Activated CD4-positive, alpha-beta T cell treated with anti-CD3 and anti-CD28 coated beads, Interleukin-2, amount 10 ng/mL, durations not matched to agents 24 days and 14 days (primary cell): ENCODE measurements at regions not wholly inside any gene's neighbourhood (a gene's known extent, or its start where the extent isn't known, plus 50 kb on each side); places are given as distances from the start of the nearest gene placed in this dataset.
A peak's percentile ranks its signal among the peaks of the same experiment; 100 is the strongest.

Experiments used
- DNase-seq: peaks from one replicate; pipeline ENCODE4 v3.0.0; 2022
- H3K27ac Mint-ChIP-seq: one replicate; pipeline ENCODE4 v1.8.0; 2022; ENCODE audit warnings: mild to moderate bottlenecking, mixed read lengths
- H3K27me3 Mint-ChIP-seq: one replicate; pipeline ENCODE4 v1.8.0; 2022; ENCODE audit warnings: mixed read lengths
- H3K36me3 Mint-ChIP-seq: one replicate; pipeline ENCODE4 v1.8.0; 2022; ENCODE audit warnings: low read depth, mild to moderate bottlenecking, mixed read lengths
- H3K4me1 Mint-ChIP-seq: one replicate; pipeline ENCODE4 v1.8.0; 2021; ENCODE audit warnings: mixed read lengths
- H3K4me3 Mint-ChIP-seq: one replicate; pipeline ENCODE4 v1.8.0; 2022; ENCODE audit warnings: mild to moderate bottlenecking, moderate library complexity, mixed read lengths
- H3K9me3 Mint-ChIP-seq: one replicate; pipeline ENCODE4 v1.8.0; 2021; ENCODE audit warnings: mixed read lengths
- intact Hi-C: fragments of 100-400 bp; cut with micrococcal nuclease; formaldehyde crosslinking; loops from one replicate; pipeline ENCODE4 v1.15.1; 2023

GRCh38 chr19:32199501-32200040 lies 145.8 kb upstream of the ZNF507 start:
- no peak overlapping the region for H3K4me3 Mint-ChIP-seq
- no peak for DNase-seq
- H3K27me3 Mint-ChIP-seq, result no peaks in the 10 kb centered on the region
- no peak overlapping the region for H3K27ac Mint-ChIP-seq
- H3K36me3 Mint-ChIP-seq, result no peaks in the 10 kb centered on the region
- no peaks in the 10 kb centered on the region for H3K9me3 Mint-ChIP-seq
- intact Hi-C loops, result no loop called here
- H3K4me1 Mint-ChIP-seq, result peaks cover 7% of the 10 kb centered on the region

- no peaks in the 10 kb centered on the region for H3K36me3 Mint-ChIP-seq
- H3K4me3 Mint-ChIP-seq, result no peak overlapping the region
- intact Hi-C loops, result no loop called here
- peaks cover 7% of the 10 kb centered on the region for H3K4me1 Mint-ChIP-seq
- no peaks in the 10 kb centered on the region for H3K27me3 Mint-ChIP-seq
- no peak for DNase-seq
- no peaks in the 10 kb centered on the region for H3K9me3 Mint-ChIP-seq
- no peak overlapping the region for H3K27ac Mint-ChIP-seq
These were observed 144.9 kb upstream of the ZNF507 start for GRCh38 chr19:32200312-32201038.

DNA sequence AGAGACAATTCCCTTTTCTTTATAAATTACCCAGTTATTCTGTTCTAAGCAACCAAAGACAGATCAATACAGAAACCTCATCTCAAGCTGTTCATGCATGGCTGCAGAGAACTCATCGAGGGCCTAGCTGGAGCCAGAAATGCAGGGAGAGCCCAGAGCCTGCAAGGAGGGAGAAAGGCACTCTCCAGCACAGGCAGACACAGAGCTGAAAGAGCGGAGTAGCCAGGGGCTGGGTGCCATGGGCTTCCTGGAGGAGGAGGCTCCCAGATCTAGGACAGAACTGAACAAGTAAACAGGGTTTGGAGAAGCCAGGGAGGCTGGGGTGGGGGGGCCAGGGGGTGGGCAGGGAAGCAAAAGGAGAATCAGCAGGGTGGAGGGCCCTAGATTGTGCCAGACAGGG lies 144.2 kb upstream of the ZNF507 start:
- DNase-seq, result no peak
- Mint-ChIP-seq H3K36me3 (no peaks in the 10 kb centered on the region), H3K27me3 (no peaks in the 10 kb centered on the region), H3K9me3 (no peaks in the 10 kb centered on the region), H3K4me3 (no peak overlapping the region), H3K27ac (no peak overlapping the region), H3K4me1 (peaks cover 7% of the 10 kb centered on the region)
- intact Hi-C loops, result no loop called here

- Mint-ChIP-seq H3K27ac (no peak overlapping the region), H3K27me3 (no peaks in the 10 kb centered on the region), H3K4me3 (no peak overlapping the region), H3K4me1 (peaks cover 7% of the 10 kb centered on the region), H3K36me3 (no peaks in the 10 kb centered on the region), H3K9me3 (no peaks in the 10 kb centered on the region)
- intact Hi-C loops, result no loop called here
- DNase-seq, result peak; percentile 59
These were observed 143.8 kb upstream of the ZNF507 start for GRCh38 chr19:32201636-32202051.

GRCh38 chr19:32202244-32202643 lies 143.2 kb upstream of the ZNF507 start:
- intact Hi-C loops, result no loop called here
- Mint-ChIP-seq H3K27me3 (no peaks in the 10 kb centered on the region), H3K4me1 (peaks cover 7% of the 10 kb centered on the region)

DNA sequence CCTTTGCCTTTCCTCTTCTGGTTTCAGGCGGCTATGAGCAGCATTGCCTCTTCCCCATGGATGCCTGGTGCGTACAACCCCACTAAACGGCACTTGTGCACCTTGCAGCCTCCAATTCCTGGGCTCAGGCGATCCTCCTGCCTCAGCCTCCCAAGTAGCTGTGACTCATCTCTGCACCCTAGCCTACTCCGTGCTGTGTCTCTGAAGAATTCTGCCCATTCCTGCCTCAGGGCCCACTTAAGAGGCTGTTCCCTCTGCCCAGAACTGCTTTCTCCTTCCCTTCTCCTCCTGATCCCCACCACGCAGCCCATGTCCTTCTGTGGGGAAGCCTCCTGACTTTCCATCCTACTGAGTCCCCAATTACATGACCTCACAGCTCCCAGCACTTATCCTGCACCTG lies 142.2 kb upstream of the ZNF507 start:
- Mint-ChIP-seq H3K9me3 (no peaks in the 10 kb centered on the region), H3K4me3 (no peak overlapping the region), H3K36me3 (no peaks in the 10 kb centered on the region), H3K27ac (no peak overlapping the region), H3K4me1 (peaks cover 7% of the 10 kb centered on the region), H3K27me3 (no peaks in the 10 kb centered on the region)
- intact Hi-C loops, result no loop called here
- no peak for DNase-seq

More at GRCh38 chr19:32202244-32202643, 143.2 kb upstream of the ZNF507 start:
- Mint-ChIP-seq H3K27ac (no peak overlapping the region), H3K4me3 (no peak overlapping the region), H3K36me3 (no peaks in the 10 kb centered on the region), H3K9me3 (no peaks in the 10 kb centered on the region)
- no peak for DNase-seq

DNA sequence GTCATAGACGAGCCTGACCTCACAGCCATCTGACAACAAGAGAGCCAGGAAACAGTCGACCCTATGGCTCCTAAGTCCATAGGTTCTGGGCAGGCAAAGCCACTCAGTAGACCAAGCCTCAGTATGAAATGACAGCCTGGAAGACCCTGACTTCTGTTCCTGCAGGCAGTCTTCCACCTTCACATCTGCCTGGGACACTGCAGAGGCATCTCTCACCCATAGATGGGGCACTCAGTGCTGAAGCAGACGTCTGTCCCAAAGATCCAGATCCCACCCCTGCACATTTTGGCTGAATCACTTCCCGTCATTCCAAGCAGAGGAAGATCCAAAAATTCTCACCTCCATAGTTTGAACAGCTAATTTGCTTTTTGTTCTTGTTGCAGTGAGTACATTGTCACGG lies 139.3 kb upstream of the ZNF507 start:
- no peak overlapping the region for H3K4me3 Mint-ChIP-seq
- intact Hi-C loops, result no loop called here
- H3K27ac Mint-ChIP-seq, result no peak overlapping the region
- peaks cover 5% of the 10 kb centered on the region for H3K9me3 Mint-ChIP-seq
- no peaks in the 10 kb centered on the region for H3K36me3 Mint-ChIP-seq
- DNase-seq, result no peak
- no peaks in the 10 kb centered on the region for H3K27me3 Mint-ChIP-seq
- peaks cover 7% of the 10 kb centered on the region for H3K4me1 Mint-ChIP-seq

DNA sequence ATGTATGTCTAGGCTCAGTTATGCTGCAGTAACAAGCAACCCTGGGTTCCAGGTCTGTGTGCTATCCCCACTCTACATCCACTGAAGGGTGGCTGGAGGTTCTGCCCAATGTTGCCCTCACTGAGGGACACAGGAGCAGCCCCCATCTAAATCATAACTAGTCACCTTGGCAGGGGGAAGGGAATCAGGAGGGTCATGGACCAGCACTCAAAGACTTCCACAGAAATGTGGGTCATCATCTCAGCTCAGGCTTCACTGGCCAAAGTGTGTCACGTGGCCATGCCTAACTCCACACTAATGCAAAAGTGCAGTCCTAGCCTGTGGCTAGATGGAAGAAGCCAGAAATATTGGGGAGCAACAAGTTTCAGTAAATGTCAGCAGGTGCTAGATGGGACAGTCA lies 137.3 kb upstream of the ZNF507 start:
- DNase-seq, result no peak
- Mint-ChIP-seq H3K36me3 (no peaks in the 10 kb centered on the region), H3K9me3 (peaks cover 8% of the 10 kb centered on the region), H3K27me3 (peaks cover 5% of the 10 kb centered on the region), H3K4me3 (no peak overlapping the region), H3K27ac (no peak overlapping the region), H3K4me1 (no peaks in the 10 kb centered on the region)
- intact Hi-C loops, result no loop called here

DNA sequence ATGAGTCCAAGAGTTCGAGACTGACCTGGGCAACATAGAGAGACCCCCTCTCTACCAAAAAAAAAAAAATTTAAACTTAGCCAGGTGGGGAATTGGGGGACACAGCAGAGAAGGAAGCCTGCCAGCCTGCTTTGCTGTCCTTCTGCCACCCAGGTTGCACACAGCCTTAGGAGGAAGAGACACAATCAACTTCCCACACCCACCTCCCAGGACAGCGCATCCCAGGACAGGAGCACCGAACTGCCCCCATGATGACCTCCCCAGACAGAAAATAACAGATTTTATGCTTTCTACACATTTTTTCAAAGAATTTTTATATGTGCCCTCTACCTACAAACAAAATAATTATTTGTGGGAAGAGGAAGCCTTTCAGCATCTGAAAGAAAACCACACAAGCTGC lies 126.0 kb upstream of the ZNF507 start:
- DNase-seq, result peak; percentile 7
- Mint-ChIP-seq H3K36me3 (no peaks in the 10 kb centered on the region), H3K4me3 (no peak overlapping the region), H3K27me3 (peaks cover 13% of the 10 kb centered on the region), H3K9me3 (no peaks in the 10 kb centered on the region), H3K4me1 (peaks cover 5% of the 10 kb centered on the region), H3K27ac (no peak overlapping the region)
- intact Hi-C loops, result no loop called here

DNA sequence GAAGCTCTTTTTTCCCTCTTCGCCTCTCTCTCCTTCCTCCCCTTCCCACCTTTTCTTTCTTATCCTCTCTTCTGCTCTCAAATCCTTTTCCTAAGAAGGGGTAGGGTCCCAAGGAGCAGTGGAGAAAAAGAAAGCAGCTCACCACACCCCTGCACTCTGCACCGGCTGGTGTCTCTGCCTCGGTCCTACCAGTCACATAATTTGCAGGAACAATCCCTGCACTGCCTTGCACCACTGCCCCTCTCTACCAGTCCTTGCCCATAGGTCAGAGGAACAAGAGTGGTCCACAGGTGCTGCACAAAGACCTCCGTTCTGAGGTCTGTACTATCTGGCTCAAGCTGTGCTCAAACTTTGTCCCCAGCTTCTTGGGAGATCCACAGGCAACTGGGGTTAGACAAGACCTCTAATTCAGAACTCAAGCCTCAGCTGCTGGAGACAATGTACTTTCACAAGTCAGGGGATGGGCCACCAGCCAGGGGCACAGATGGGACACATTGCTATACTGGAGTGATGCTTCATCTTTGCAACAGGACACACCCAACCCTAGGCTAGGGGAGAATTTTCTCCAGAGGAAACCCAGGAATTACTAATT lies 125.4 kb upstream of the ZNF507 start:
- H3K36me3 Mint-ChIP-seq, result peaks cover 1% of the 10 kb centered on the region
- peaks cover 18% of the 10 kb centered on the region for H3K27me3 Mint-ChIP-seq
- DNase-seq, result peak; percentile 33
- H3K4me3 Mint-ChIP-seq, result no peak overlapping the region
- H3K4me1 Mint-ChIP-seq, result peaks cover 7% of the 10 kb centered on the region
- H3K9me3 Mint-ChIP-seq, result no peaks in the 10 kb centered on the region
- intact Hi-C loops, result loop anchor here (5.0 kb wide), 1 partner anchor 1553 kb away; no protein-coding TSS in a partner anchor
- H3K27ac Mint-ChIP-seq, result no peak overlapping the region

- Mint-ChIP-seq H3K27me3 (peaks cover 26% of the 10 kb centered on the region), H3K4me3 (no peak overlapping the region), H3K9me3 (no peaks in the 10 kb centered on the region), H3K36me3 (peaks cover 1% of the 10 kb centered on the region), H3K27ac (no peak overlapping the region), H3K4me1 (peaks cover 7% of the 10 kb centered on the region)
- DNase-seq, result peak; percentile 22
- intact Hi-C loops, result loop anchor here (5.0 kb wide), 1 partner anchor 1554 kb away; no protein-coding TSS in a partner anchor
These were observed 124.5 kb upstream of the ZNF507 start for GRCh38 chr19:32220951-32221350.

DNA sequence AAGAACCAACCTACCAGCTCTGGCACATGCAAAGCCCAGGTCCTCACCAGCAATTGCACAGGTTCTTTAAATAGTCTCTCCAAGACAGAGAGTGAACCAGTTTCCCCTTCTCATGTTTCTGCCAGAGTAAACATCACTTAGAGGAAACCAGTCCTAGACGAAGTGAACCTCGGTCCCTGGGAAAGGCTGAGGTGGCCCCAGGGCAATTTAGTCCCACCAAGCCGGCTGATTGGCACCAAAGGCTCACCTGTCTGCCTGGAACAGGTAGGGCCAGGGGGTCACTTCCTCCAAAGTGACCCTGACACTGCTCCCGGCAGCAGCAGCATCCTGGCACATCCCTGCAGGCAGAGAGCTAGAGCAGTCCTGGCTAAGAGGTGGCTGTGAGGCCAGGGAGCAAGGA lies 122.9 kb upstream of the ZNF507 start:
- Mint-ChIP-seq H3K4me1 (peaks cover 7% of the 10 kb centered on the region), H3K9me3 (no peaks in the 10 kb centered on the region), H3K27ac (no peak overlapping the region), H3K4me3 (no peak overlapping the region), H3K36me3 (peaks cover 1% of the 10 kb centered on the region), H3K27me3 (peaks cover 28% of the 10 kb centered on the region)
- peak; percentile 40 for DNase-seq
- intact Hi-C loops, result loop anchor here (5.0 kb wide), 1 partner anchor 1555 kb away; no protein-coding TSS in a partner anchor

DNA sequence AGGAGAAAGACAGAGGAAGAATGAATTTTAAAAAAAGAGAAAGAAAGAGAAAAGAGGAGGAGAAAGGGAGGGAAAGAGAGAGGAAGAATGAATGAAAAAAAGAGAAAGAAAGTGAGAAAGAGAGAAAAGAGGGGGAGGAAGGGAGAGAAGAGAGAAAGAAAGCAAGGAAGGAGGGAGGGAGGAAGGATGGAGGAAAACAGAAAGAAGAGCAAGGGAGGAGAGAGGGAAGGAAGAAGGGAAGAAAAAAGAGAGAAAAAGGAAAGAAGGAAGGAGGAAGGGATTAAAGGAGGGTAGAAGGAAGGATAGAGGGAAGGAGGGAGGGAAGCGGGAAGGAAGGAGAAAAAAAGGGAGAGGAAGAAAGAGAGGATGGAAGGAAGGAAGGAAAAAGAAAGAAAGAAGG lies 122.3 kb upstream of the ZNF507 start:
- H3K4me1 Mint-ChIP-seq, result peaks cover 7% of the 10 kb centered on the region
- no peak overlapping the region for H3K27ac Mint-ChIP-seq
- no peak overlapping the region for H3K4me3 Mint-ChIP-seq
- DNase-seq, result no peak
- peaks cover 28% of the 10 kb centered on the region for H3K27me3 Mint-ChIP-seq
- intact Hi-C loops, result loop anchor here (5.0 kb wide), 1 partner anchor 1556 kb away; no protein-coding TSS in a partner anchor
- no peaks in the 10 kb centered on the region for H3K9me3 Mint-ChIP-seq
- H3K36me3 Mint-ChIP-seq, result peaks cover 1% of the 10 kb centered on the region

DNA sequence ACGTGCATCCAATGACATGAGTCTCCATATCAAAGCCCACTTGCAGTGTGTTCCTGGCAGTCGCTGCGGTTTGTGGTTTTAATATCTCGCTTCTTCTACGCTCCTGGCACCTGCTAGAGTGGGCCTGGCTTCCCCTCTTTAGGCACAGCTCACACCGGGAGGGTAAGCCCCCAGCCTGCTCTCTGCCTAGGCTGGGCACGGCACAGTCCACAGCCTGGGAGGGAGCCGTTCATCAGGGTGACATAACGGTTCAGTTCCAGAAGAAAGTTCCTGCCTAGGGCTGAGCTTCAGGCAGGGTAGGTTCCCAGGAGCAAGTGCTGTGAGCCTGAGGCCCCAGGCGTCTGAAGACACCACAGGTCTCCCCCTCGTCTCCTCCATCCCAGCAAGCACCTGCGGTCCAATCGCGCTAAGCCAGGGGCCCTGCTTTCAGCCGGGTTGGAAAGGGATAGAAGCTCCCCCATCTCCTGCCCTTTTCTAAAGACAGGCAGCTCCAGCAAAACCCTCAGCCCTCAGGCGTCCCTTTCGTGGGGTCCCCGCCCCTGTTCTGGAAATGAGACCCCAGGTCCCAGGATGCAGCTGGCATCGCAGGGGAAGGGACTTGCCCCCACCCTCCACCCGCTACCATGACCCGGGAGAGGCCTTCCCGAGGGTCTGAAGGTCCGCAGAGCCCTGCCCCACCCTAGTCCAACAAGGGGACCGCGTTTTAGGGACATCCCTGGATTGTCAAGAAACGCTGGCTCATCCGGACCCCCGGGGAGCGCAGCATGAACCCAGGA lies 121.6 kb upstream of the ZNF507 start:
- Mint-ChIP-seq H3K27me3 (peaks cover 28% of the 10 kb centered on the region), H3K4me3 (no peak overlapping the region), H3K4me1 (peaks cover 7% of the 10 kb centered on the region), H3K27ac (no peak overlapping the region), H3K9me3 (no peaks in the 10 kb centered on the region), H3K36me3 (peaks cover 1% of the 10 kb centered on the region)
- intact Hi-C loops, result loop anchor here (2.0 to 5.0 kb wide), 2 partner anchors 1439 to 1556 kb away; no protein-coding TSS in a partner anchor
- peak; percentile 57 for DNase-seq
